ENCODE measurements at regions not wholly inside any gene's neighbourhood (a gene's known extent, or its start where the extent isn't known, plus 50 kb on each side); places are given as distances from the start of the nearest gene placed in this dataset.
"Not testable (repeated sequence)": the region's sequence is repeated elsewhere in the genome, so short reads cannot be mapped to it uniquely, and the experiment has no call there.

- DNase-seq: no peak
Measured at GRCh38 chr1:232351335-232351734, 278.6 kb downstream of the SIPA1L2 start.

- no peak for DNase-seq
Measured at GRCh38 chr1:232346844-232347243, 283.1 kb downstream of the SIPA1L2 start.

- no peak for DNase-seq
Measured at GRCh38 chr1:232344791-232345399, 285.0 kb downstream of the SIPA1L2 start.

GRCh38 chr1:232344186-232344585 is 285.7 kb downstream of the SIPA1L2 start:
- not testable (repeated sequence) for DNase-seq

- DNase-seq: no peak
Measured at GRCh38 chr1:232340446-232340845, 289.5 kb downstream of the SIPA1L2 start.

GRCh38 chr1:232339073-232339472 is 290.9 kb downstream of the SIPA1L2 start:
- DNase-seq: no peak

- DNase-seq: no peak
Measured at GRCh38 chr1:232335741-232336293, 294.1 kb downstream of the SIPA1L2 start.

- no peak for DNase-seq
Measured at GRCh38 chr1:232335261-232335660, 294.7 kb downstream of the SIPA1L2 start.

- no peak for DNase-seq
Measured at GRCh38 chr1:232334811-232335210, 295.1 kb downstream of the SIPA1L2 start.

- no peak for DNase-seq
Measured at GRCh38 chr1:232334246-232334645, 295.7 kb downstream of the SIPA1L2 start.

GRCh38 chr1:232333419-232333767 is 296.5 kb downstream of the SIPA1L2 start:
- DNase-seq: no peak

GRCh38 chr1:232332710-232333418 is 297.1 kb downstream of the SIPA1L2 start:
- DNase-seq: not testable (repeated sequence)

GRCh38 chr1:232329103-232329813 is 300.7 kb downstream of the SIPA1L2 start:
- no peak for DNase-seq

GRCh38 chr1:232328486-232329102 is 301.3 kb downstream of the SIPA1L2 start:
- DNase-seq: no peak

GRCh38 chr1:232327899-232328298 is 302.0 kb downstream of the SIPA1L2 start:
- DNase-seq: no peak

GRCh38 chr1:232327269-232327668 is 302.7 kb downstream of the SIPA1L2 start:
- DNase-seq: no peak

GRCh38 chr1:232322162-232322734 is 307.7 kb downstream of the SIPA1L2 start:
- no peak for DNase-seq

GRCh38 chr1:232319518-232320210 is 310.3 kb downstream of the SIPA1L2 start:
- no peak for DNase-seq

- DNase-seq: no peak
Measured at GRCh38 chr1:232319072-232319471, 310.9 kb downstream of the SIPA1L2 start.

GRCh38 chr1:232318143-232318542 is 311.8 kb downstream of the SIPA1L2 start:
- DNase-seq: no peak

- no peak for DNase-seq
Measured at GRCh38 chr1:232317350-232317749, 312.6 kb downstream of the SIPA1L2 start.
